ENCODE measurements at regions not wholly inside any gene's neighbourhood (a gene's known extent, or its start where the extent isn't known, plus 50 kb on each side); places are given as distances from the start of the nearest gene placed in this dataset.

- H2BK15ac ChIP-seq (ENCODE audit: low read length), result no peak overlapping the region; the same call in 1 of the 2 replicates
- peak overlapping the region; percentile 34; the same call in 1 of the 2 replicates for H3K18ac ChIP-seq (ENCODE audit: extremely low read depth, low read length)
- peaks cover 5 to 7% of the 10 kb centered on the region in 2 experiments; a peak in 3 of 4 replicates for H3K9me3 ChIP-seq (ENCODE audit: insufficient read depth in 2 of 2, low read depth in 1 of 2, low read length in 1 of 2)
- H3K27ac ChIP-seq (ENCODE audit: low read depth, low read length), result no peak overlapping the region
- WGBS, 2 experiments (ENCODE audit: extremely low coverage in 1 of 2, insufficient coverage in 1 of 2, insufficient read length in 1 of 2, insufficient replicate concordance in 2 of 2, low coverage in 1 of 2, low lambda C conversion rate in 2 of 2, missing lambda C conversion rate in 1 of 2), result 71% methylated on average over 7 of the region's 7 CpGs; no CpG with 5 or more reads in 1 of the 2 experiments
- DNase-seq (ENCODE audit: low read depth in 1 of 2, low spot score in 2 of 2) (peak in 1 of 2 experiments; percentile 37), FAIRE-seq (no peak)
- H3K27me3 ChIP-seq (replicated peaks in 1 of 4; ENCODE audit: control insufficient read depth in 3 of 4, extremely low read depth in 1 of 4, insufficient read depth in 3 of 4, low read length in 3 of 4), result peaks cover 0 to 3% (median 0%) of the 10 kb centered on the region in 4 experiments; a peak in 1 of 7 replicates
- H2AK5ac ChIP-seq (ENCODE audit: low read depth, low read length), result peak overlapping the region; percentile 87; the same call in 1 of the 2 replicates
- no peaks in the 10 kb centered on the region for H3K36me3 ChIP-seq (ENCODE audit: control insufficient read depth in 2 of 4, insufficient read depth in 4 of 4, low read length in 3 of 4)
- H3K23ac ChIP-seq (ENCODE audit: insufficient read length), result no peak overlapping the region
- H2BK20ac ChIP-seq (ENCODE audit: low read length), result peak overlapping the region; percentile 77; the same call in 1 of the 2 replicates
- H4K8ac ChIP-seq (ENCODE audit: extremely low read depth, insufficient read depth, low read length), result no peak overlapping the region
- no peak overlapping the region for H3K4me3 ChIP-seq (ENCODE audit: extremely low read depth in 1 of 4, insufficient read depth in 2 of 4, low read depth in 3 of 4, low read length in 4 of 4)
- peaks cover 0 to 12% (median 7%) of the 10 kb centered on the region in 4 experiments; a peak in 6 of 7 replicates for H3K4me1 ChIP-seq (replicated peaks in 1 of 4; ENCODE audit: control insufficient read depth in 3 of 4, insufficient read depth in 4 of 4, low read length in 3 of 4)
- H4K91ac ChIP-seq (replicated peaks; ENCODE audit: insufficient read length, low read length), result peak overlapping the region; percentile 32
- no peak overlapping the region for H3K4me2 ChIP-seq (ENCODE audit: insufficient read depth in 1 of 2, low read depth in 2 of 2, low read length in 2 of 2)
- H3K79me1 ChIP-seq (ENCODE audit: low read depth, low read length), result no peaks in the 10 kb centered on the region
- 0 out of 2 replicates have a peak overlapping the region, but pooled peaks have one; percentile 45 for H2BK5ac ChIP-seq (ENCODE audit: low read depth, low read length)
- no peaks in the 10 kb centered on the region for H3K23me2 ChIP-seq (ENCODE audit: low read depth, low read length)
- peak overlapping the region; percentile 45 for H3K4ac ChIP-seq (replicated peaks; ENCODE audit: insufficient read length, low read depth, low read length)
- no peaks in the 10 kb centered on the region for H4K20me1 ChIP-seq (replicated peaks in 1 of 2; ENCODE audit: control insufficient read depth in 1 of 2, insufficient read depth in 2 of 2, low read length in 2 of 2)
- H2AFZ ChIP-seq (ENCODE audit: low read length), result no peak overlapping the region
- CTCF ChIA-PET (ENCODE audit: partially characterized antibody), result interaction anchor here (0.9 to 2.7 kb wide), 7 partner anchors 10 to 251 kb away, joined by 3 to 6 read pairs (median 3); no protein-coding TSS in a partner anchor
- no peak overlapping the region for H2BK120ac ChIP-seq (replicated peaks; ENCODE audit: low read depth, low read length)
- no peak for TF ChIP-seq BRCA1 (IDR thresholded peaks at IDR 0.05; ENCODE audit: low read depth, low read length)
- peak; percentile 48; the same call in 1 of the 2 replicates for TF ChIP-seq CEBPB (IDR thresholded peaks at IDR 0.05; ENCODE audit: low read depth, low read length)
- no peak overlapping the region for H3K56ac ChIP-seq (replicated peaks; ENCODE audit: insufficient read length, low read depth, low read length)
- POLR2A ChIA-PET (ENCODE audit: partially characterized antibody), result interaction anchor here (0.6 kb wide), 1 partner anchor 385 kb away, joined by 3 read pairs; no protein-coding TSS in a partner anchor
- H3K9ac ChIP-seq (replicated peaks in 1 of 4; ENCODE audit: extremely low read depth in 1 of 4, low read depth in 3 of 4, low read length in 3 of 4), result no peak overlapping the region
- peak overlapping the region; percentile 91; the same call in 1 of the 2 replicates for H2BK12ac ChIP-seq (ENCODE audit: low read depth, low read length)
- no peak overlapping the region for H4K5ac ChIP-seq (ENCODE audit: insufficient read length, low read depth, low read length)
- no peak overlapping the region for H3K14ac ChIP-seq (ENCODE audit: insufficient read length)
- no peaks in the 10 kb centered on the region for H3K79me2 ChIP-seq (ENCODE audit: control insufficient read depth in 1 of 2, insufficient read depth in 2 of 2, low read length in 2 of 2)
These were observed 167.0 kb upstream of the ZNF618 start for GRCh38 chr9:113708821-113709713.
